GM10266 (cell line): ENCODE measurements at regions not wholly inside any gene's neighbourhood (a gene's known extent, or its start where the extent isn't known, plus 50 kb on each side); places are given as distances from the start of the nearest gene placed in this dataset.
"Not testable (repeated sequence)": the region's sequence is repeated elsewhere in the genome, so short reads cannot be mapped to it uniquely, and the experiment has no call there.

ENCODE experiments used
- DNase-seq: peaks from one replicate; pipeline ENCODE4 v3.0.0; 2012; ENCODE audit errors: extremely low spot score
- CTCF ChIP-seq: IDR thresholded peaks from 2 replicates; pipeline ENCODE4 v1.5.1; 2012; ENCODE audit warnings: mild to moderate bottlenecking, low read depth; ENCODE audit not compliant: control insufficient read depth, insufficient read depth; ENCODE audit errors: missing control alignments

- DNase-seq = peak; percentile 64
- TF ChIP-seq CTCF = peak; percentile 45
Observed at GRCh38 chr5:54867310-54867944, 118.0 kb downstream of the ESM1 start.

DNA sequence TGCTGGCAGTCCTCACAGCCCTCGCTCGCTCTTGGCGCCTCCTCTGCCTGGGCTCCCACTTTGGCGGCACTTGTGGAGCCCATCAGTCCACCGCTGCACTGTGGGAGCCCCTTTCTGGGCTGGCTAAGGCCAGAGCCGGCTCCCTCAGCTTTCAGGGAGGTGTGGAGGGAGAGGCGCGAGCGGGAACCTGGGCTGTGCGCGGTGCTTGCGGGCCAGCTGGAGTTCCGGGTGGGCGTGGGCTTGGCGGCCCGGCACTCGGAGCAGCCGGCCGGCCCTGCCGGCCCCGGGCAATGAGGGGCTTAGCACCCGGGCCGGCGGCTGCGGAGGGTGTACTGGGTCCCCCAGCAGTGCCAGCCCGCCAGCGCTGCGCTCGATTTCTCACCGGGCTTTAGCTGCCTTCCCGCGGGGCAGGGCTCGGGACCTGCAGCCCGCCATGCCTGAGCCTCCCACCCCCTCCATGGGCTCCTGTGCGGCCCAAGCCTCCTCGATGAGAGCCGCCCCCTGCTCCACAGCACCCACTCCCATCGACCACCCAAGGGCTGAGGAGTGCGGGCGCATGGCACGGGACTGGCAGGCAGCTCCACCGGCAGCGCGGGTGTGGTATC, 120.4 kb downstream of the ESM1 start:
- not testable (repeated sequence) for DNase-seq

DNA sequence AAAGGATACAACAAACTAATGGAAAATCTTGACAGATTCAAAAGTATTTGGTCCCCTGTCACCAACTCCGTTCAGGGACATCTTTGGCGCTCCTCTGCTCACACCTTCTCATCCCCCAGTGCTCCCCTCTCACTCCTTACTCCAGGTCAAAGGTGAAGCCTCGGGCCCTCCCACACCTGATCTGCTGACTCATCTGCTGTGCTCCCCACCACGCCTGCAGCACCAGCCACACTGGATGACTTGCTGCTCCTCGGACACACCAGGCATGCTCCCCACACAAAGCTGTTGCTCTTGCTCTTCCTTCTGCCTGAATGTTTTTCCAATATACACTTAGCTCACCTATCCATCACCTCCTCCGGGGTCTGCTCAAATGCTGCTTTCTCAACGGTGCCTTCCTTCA, 123.4 kb downstream of the ESM1 start:
- no peak for TF ChIP-seq CTCF
- no peak for DNase-seq

- no peak for DNase-seq
- no peak for TF ChIP-seq CTCF
Observed at GRCh38 chr5:54861212-54861894, 124.0 kb downstream of the ESM1 start.

DNA sequence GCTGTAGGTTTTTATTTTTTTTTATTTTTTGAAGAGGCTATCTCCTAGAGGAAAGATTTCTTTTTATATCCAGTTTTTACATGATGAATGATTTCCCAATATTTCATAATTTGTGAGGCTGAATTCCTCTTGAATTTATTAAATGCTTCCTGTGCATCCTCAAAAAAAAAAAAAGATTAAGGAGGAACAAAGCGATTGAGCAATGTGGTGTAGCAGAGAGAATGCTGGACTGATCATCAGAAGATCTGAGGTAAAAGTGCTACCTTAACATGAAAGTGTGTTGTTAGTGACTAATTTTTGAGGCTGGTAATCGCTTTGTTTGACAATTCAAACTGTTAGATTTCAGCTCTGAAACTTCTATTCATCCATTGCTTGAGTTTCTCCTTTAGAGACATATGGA, 125.1 kb downstream of the ESM1 start:
- no peak for DNase-seq
- no peak for TF ChIP-seq CTCF

GRCh38 chr5:54859316-54859715, 126.1 kb downstream of the ESM1 start:
- no peak for DNase-seq
- no peak for TF ChIP-seq CTCF

DNA sequence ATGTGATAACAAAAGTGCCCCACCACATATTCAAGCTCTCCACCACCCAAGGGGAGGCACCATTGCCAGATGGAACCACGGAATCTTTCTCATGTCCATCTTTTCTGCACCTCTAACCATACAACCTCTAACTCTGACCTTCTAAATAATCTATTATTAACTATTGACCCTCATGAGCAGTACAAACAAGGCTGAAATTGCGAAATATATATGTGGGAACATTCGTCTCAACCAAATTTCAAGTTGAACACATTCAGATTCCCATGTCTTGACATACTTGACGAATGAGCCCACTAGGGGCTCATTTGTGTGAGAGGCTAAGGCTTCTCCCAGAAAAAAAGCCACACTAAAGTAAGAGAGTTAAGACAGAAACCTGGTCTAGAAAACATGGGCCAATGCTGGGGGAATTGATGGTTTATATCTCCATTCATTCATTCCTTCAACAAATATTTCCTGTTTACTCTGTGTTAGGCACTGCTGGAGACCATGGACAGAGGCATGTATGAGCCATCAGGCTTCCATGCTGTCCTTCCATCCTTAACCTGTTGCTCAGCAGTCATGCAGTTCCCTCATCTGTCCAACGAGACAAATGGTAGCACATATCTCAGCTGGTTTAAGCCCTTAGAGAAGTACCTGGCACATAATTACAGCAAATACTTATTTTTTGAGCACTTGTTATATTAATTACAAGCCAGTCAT, 130.4 kb downstream of the ESM1 start:
- DNase-seq = no peak
- TF ChIP-seq CTCF = no peak
